Activated CD8-positive, alpha-beta T cell treated with anti-CD3 and anti-CD28 coated beads for 36 hours (primary cell): ENCODE measurements at regions not wholly inside any gene's neighbourhood (a gene's known extent, or its start where the extent isn't known, plus 50 kb on each side); places are given as distances from the start of the nearest gene placed in this dataset.
A peak's percentile ranks its signal among the peaks of the same experiment; 100 is the strongest.
"Not testable (repeated sequence)": the region's sequence is repeated elsewhere in the genome, so short reads cannot be mapped to it uniquely, and the experiment has no call there.

Experiments
- ATAC-seq: fragments of 200-7000 bp; cut with Tn5 transposase; one replicate; pipeline ENCODE4 v1.10.0; 2021; ENCODE audit warnings: mild to moderate bottlenecking, moderate library complexity
- CTCF ChIA-PET: fragments of 350-600 bp; sonication (Branson Sonifier 250); formaldehyde crosslinking; loops from one replicate; lab custom pipeline; 2021; ENCODE audit warnings: antibody characterized with exemption; lab: Charles Lee
- POLR2A ChIA-PET: fragments of 350-600 bp; sonication (Branson Sonifier 250); formaldehyde crosslinking; loops from one replicate; lab custom pipeline; 2021; ENCODE audit warnings: antibody characterized with exemption; lab: Charles Lee
- DNase-seq: peaks from one replicate; pipeline ENCODE4 v3.0.0-alpha.2; 2020
- H3K27ac Mint-ChIP-seq: one replicate; pipeline ENCODE4 v1.8.0; 2021; ENCODE audit warnings: mild to moderate bottlenecking, mixed read lengths
- H3K27me3 Mint-ChIP-seq: one replicate; pipeline ENCODE4 v1.8.0; 2021; ENCODE audit warnings: mixed read lengths
- H3K36me3 Mint-ChIP-seq: one replicate; pipeline ENCODE4 v1.8.0; 2021; ENCODE audit warnings: low read depth, mixed read lengths
- H3K4me1 Mint-ChIP-seq: one replicate; pipeline ENCODE4 v1.8.0; 2021; ENCODE audit warnings: low read depth, mixed read lengths
- H3K4me3 Mint-ChIP-seq: one replicate; pipeline ENCODE4 v1.8.0; 2021; ENCODE audit warnings: mild to moderate bottlenecking, moderate library complexity, mixed read lengths
- H3K9me3 Mint-ChIP-seq: one replicate; pipeline ENCODE4 v1.8.0; 2021; ENCODE audit warnings: mixed read lengths
- intact Hi-C: fragments of 100-400 bp; cut with micrococcal nuclease; formaldehyde crosslinking; loops from one replicate; pipeline ENCODE4 v1.10.0; 2022
- TF ChIP-seq, protein P1 (sequence below): fragments of 200-600 bp; IDR thresholded peaks from one replicate; pipeline ENCODE4 v1.8.0; 2022; ENCODE audit warnings: antibody characterized with exemption, mild to moderate bottlenecking

- Mint-ChIP-seq H3K36me3 (no peaks in the 10 kb centered on the region), H3K27me3 (peaks cover 61% of the 10 kb centered on the region), H3K27ac (no peak overlapping the region), H3K4me1 (peaks cover 29% of the 10 kb centered on the region), H3K4me3 (peak overlapping the region; percentile 58), H3K9me3 (peaks cover 2% of the 10 kb centered on the region)
- DNase-seq = no peak
- intact Hi-C loops = loop anchor here (10.0 kb wide), 1 partner anchor 323 kb away; no protein-coding TSS in a partner anchor
- ATAC-seq = no peak
- CTCF ChIA-PET = interaction anchor here (1.3 kb wide), 1 partner anchor 11 kb away, joined by 3 read pairs; no protein-coding TSS in a partner anchor
- POLR2A ChIA-PET = no interaction called here
- TF ChIP-seq, protein P1, sequence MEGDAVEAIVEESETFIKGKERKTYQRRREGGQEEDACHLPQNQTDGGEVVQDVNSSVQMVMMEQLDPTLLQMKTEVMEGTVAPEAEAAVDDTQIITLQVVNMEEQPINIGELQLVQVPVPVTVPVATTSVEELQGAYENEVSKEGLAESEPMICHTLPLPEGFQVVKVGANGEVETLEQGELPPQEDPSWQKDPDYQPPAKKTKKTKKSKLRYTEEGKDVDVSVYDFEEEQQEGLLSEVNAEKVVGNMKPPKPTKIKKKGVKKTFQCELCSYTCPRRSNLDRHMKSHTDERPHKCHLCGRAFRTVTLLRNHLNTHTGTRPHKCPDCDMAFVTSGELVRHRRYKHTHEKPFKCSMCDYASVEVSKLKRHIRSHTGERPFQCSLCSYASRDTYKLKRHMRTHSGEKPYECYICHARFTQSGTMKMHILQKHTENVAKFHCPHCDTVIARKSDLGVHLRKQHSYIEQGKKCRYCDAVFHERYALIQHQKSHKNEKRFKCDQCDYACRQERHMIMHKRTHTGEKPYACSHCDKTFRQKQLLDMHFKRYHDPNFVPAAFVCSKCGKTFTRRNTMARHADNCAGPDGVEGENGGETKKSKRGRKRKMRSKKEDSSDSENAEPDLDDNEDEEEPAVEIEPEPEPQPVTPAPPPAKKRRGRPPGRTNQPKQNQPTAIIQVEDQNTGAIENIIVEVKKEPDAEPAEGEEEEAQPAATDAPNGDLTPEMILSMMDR = no peak
Measured at GRCh38 chr3:87792198-87792533, 266.6 kb downstream of the CGGBP1 start.

DNA sequence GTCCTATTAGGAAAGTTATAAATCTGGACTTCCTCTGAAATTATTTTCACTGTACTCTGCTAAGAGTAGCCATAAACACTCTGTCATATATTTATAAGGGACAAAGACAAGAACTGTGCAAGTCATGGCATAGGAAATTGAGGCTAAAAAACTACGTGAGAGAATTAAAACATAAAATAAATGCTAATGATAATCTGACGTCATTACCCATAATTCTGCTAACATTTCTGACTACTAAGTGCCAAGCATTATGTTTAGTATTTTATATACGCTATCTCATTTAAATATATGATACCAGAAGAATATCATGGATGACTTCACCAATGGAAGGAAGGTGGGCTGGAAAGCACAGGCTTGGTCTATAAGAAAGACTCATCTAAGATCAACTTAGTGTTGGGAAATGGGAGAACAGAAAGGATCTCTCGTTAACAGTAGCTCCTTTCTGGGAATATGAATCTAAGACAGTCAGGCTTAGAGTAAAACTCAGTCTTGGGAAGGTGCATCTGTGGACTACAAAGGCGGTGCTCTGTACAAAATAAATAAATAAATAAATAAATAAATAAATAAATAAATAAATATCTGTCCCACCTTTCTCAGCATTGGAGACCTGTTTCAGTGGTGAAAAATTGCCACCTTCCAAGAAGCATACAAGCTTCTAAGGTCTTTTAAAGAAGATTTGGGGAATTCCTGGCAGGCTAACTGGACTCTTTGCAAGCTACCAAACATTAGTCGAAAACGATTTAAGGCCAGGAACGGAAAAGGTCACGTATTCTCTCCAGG is 267.4 kb downstream of the CGGBP1 start:
- DNase-seq = no peak
- intact Hi-C loops = loop anchor here (10.0 kb wide), 1 partner anchor 323 kb away; no protein-coding TSS in a partner anchor
- Mint-ChIP-seq H3K9me3 (peaks cover 2% of the 10 kb centered on the region), H3K36me3 (no peaks in the 10 kb centered on the region), H3K4me3 (no peak overlapping the region), H3K27ac (no peak overlapping the region), H3K27me3 (peaks cover 57% of the 10 kb centered on the region), H3K4me1 (peaks cover 24% of the 10 kb centered on the region)
- TF ChIP-seq, protein P1 = no peak
- ATAC-seq = no peak
- ChIA-PET CTCF (interaction anchor here (0.9 to 1.3 kb wide), 2 partner anchors 10 to 211 kb away, joined by 3 read pairs; no protein-coding TSS in a partner anchor), POLR2A (no interaction called here)

DNA sequence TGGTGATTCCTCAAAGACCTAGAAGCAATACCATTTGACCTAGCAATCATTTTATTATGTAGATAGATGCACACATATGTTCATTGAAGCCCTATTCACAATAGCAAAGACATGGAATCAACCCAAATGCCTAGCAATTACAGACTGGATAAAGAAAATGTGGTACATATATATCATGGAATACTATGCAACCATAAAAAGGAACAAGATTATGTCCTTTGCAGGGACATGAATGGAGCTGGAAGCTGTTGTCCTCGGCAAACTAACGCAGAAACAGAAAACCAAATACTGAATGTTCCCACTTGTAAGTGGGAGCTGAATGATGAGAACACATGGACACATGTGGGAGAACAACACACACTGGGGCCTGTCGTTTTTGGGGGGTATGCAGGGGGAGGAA is 269.8 kb downstream of the CGGBP1 start:
- CTCF ChIA-PET, ATAC-seq, H3K9me3 Mint-ChIP-seq, H3K27ac Mint-ChIP-seq, H3K36me3 Mint-ChIP-seq, POLR2A ChIA-PET, DNase-seq, intact Hi-C loops, H3K4me3 Mint-ChIP-seq: not testable (repeated sequence)
- Mint-ChIP-seq H3K27me3 (peaks cover 42% of the 10 kb centered on the region), H3K4me1 (peaks cover 16% of the 10 kb centered on the region)

DNA sequence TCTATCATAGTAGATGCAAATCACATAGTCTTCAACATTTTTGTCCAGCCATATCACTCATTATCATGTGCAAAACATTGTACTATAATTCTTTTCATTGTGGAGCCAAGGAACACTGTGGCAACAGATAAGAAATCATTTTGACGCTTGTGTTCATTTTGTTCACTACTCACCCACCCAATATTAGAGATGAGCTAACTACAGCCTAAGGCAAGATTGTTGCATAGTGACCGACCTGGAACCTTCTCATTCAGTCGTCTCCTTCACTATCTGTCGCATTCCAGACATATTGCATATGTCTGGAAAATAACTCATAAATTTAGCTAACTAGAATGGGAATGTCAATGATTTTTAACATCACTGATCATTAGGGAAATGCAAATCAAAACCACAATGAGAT is 270.3 kb downstream of the CGGBP1 start:
- ChIA-PET CTCF (no interaction called here), POLR2A (no interaction called here)
- Mint-ChIP-seq H3K36me3 (no peaks in the 10 kb centered on the region), H3K27ac (no peak overlapping the region), H3K4me3 (no peak overlapping the region), H3K9me3 (peaks cover 2% of the 10 kb centered on the region), H3K4me1 (peaks cover 13% of the 10 kb centered on the region), H3K27me3 (peaks cover 38% of the 10 kb centered on the region)
- no peak for DNase-seq
- intact Hi-C loops = no loop called here
- TF ChIP-seq, protein P1 = no peak
- no peak for ATAC-seq

GRCh38 chr3:87780811-87781210 is 278.0 kb downstream of the CGGBP1 start:
- H3K27me3 Mint-ChIP-seq = peaks cover 9% of the 10 kb centered on the region
- no peak overlapping the region for H3K4me3 Mint-ChIP-seq
- ATAC-seq = no peak
- POLR2A ChIA-PET = no interaction called here
- no peak for DNase-seq
- CTCF ChIA-PET = interaction anchor here (0.5 kb wide), 1 partner anchor 8 kb away, joined by 3 read pairs; no protein-coding TSS in a partner anchor
- H3K9me3 Mint-ChIP-seq = peaks cover 2% of the 10 kb centered on the region
- TF ChIP-seq, protein P1 = no peak
- intact Hi-C loops = no loop called here
- no peak overlapping the region for H3K27ac Mint-ChIP-seq
- H3K4me1 Mint-ChIP-seq = no peaks in the 10 kb centered on the region
- H3K36me3 Mint-ChIP-seq = no peaks in the 10 kb centered on the region
